ENCODE measurements at regions not wholly inside any gene's neighbourhood (a gene's known extent, or its start where the extent isn't known, plus 50 kb on each side); places are given as distances from the start of the nearest gene placed in this dataset.

GRCh38 chr5:82590112-82590511 lies 312.0 kb upstream of the RPS23 start (continued):
- TF ChIP-seq CHD7 (IDR thresholded peaks at IDR 0.05; ENCODE audit: insufficient replicate concordance, low read length) (no peak), MAFK (IDR thresholded peaks at IDR 0.05; ENCODE audit: low read depth, low read length) (no peak)

Measured in H1 (cell line).